ENCODE measurements at regions not wholly inside any gene's neighbourhood (a gene's known extent, or its start where the extent isn't known, plus 50 kb on each side); places are given as distances from the start of the nearest gene placed in this dataset.

DNA sequence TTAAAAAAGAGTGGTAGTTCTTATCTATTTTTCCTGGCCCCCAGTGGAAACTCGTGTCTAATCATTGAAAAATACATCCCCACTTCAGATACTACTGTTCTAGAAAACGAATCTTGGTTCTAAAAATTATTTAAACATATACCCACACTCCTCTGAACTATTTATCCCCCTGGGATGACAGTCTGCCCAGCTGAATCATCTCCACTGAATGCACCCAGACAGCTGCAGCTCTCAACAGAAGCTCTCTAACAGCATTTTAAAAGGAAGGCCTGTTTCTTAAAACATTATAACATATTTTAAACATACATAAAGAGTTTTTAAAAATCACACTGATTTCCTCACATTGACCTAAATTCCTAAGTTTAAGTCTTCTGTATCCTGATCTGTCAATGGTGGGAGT is 544.6 kb upstream of the PHF14 start:
- no peak for TF ChIP-seq GATA2 (IDR thresholded peaks at IDR 0.05; ENCODE audit: low read depth, low read length)
- no peak for TF ChIP-seq GATA3 (IDR thresholded peaks at IDR 0.05; ENCODE audit: low read depth, low read length)
